LHCN-M2 (cell line): ENCODE measurements at regions not wholly inside any gene's neighbourhood (a gene's known extent, or its start where the extent isn't known, plus 50 kb on each side); places are given as distances from the start of the nearest gene placed in this dataset.

Source experiments
- DNase-seq: peaks from one replicate; pipeline ENCODE4 v3.0.0-alpha.2; 2012; ENCODE audit warnings: low read depth

DNA sequence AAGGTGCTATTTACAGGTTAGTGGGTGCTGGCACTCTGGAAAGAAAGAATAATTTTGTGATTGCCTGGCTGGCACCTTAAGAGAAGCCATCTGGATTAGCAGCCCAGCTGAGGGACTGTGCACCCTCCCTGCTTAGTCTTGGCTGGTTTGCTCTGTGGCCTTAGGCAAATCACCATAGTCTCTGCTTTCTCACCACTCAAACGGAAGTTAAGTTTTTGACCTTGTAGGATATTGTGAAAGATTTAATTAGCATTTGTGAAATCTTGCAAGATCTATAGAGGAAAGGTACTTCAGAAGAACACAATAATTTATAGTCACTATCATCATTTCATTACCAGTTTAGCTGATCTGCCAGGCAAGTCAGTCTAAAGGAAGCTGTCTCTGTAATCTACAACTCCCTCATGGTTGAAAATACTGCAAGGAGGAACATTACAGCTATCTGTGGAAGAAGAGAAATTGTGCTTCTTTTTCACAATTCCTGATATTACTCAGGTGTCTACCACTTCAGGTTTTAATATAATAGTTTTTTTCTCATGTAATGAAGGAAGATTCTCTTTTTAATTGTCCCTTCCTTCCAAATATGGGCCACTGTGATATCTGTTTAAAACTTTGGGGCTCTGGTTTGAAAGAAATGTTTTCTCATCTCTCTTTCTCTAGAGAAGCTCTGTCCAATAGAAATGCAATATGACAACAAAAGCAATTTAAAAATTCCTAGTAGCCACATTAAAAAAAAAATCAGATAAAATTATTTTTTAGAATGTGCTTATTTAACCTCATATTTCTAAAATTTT lies 219.6 kb downstream of the PTEN start:
- DNase-seq: no peak

DNA sequence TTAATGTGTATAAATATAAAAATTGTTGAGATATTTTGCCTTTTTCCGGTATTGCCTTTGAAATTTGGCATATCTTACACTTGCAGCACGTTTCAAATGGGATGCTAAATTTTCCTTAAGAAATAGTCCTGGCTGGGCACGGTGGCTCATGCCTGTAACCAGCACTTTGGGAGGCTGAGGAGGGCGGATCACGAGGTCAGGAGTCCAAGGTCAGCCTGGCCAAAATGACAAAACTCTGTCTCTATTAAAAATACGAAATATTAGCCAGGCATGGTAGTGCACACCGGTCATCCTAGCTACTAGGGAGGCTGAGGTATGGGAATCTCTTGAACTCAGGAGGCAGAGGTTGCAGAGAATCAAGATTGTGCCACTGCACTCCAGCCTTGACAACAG lies 220.2 kb downstream of the PTEN start:
- DNase-seq: no peak

DNA sequence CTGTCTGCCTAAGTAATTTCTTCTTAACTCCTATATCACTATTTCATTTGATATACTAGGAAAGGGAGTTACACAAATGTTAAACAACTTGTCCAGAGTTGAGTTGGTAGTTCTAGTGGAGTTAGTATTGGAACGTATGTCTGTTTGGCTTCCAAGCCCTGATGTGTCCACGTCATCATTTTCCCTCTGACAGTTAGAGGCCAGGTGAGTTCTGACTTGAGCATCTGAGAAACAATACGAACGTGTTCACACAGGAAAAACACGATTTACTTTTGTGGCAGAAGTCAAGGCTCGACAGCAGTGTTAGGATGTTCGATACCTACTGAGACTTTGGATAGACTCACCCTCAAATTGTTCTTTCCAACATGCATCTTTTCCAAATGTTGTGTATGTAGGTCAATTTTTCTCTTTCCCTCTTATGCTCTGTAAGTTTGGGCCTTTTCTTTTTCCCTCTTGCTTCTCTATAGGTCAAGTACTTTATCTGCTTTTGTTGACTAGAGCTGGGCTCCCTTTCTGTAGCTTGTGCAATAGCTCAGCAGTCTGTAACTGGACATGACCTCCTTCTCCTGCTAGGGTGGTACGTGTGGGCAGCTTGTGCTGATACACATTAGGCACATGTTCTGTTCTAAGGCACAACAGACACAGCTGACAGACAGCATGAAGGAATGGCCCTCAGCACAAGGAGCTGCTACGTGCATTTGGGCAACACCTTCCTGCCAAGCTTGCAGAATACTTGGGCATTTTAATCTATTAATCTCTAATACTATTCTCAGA lies 222.9 kb downstream of the PTEN start:
- DNase-seq: no peak

DNA sequence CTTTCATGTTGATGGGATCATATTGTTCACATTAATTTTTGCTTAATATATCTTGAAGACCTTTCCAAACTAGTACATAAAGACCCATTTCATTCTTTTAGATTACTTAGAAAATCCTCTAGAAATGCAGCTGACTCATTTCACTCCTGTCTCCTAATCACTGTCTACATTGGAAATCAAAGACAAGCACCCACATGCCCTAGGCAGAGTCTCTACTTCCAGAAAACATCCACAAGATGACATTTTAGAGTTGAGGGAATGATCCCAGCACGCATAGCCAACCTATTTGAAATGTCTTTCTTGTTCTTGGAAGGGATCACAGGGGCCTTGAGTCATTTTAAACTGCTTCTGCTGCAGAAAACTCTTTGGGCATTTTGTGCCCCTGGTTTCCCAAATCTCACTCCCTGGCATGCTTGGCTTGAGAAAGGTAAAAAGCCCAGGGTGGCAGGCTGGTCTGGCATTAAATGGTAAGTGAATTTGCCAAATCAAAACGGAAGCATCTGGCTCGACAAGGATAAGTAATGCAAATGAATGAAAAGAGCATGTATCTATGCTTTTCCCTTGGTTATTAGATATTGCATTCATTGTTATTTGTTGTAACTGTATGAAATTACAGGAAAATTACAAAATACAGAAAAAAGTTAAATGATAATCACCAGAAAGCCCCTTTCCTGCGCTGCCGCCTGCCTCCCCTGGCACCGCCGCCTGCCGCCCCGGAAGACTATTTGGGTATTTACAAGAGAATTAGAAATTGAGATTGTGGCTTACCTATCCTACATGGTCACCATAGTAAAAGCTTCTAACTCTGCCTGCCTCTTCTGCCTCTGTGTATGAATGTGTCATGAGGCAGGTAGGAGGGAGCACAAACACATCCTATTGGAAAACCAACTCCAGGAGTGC lies 225.3 kb downstream of the PTEN start:
- no peak for DNase-seq

DNA sequence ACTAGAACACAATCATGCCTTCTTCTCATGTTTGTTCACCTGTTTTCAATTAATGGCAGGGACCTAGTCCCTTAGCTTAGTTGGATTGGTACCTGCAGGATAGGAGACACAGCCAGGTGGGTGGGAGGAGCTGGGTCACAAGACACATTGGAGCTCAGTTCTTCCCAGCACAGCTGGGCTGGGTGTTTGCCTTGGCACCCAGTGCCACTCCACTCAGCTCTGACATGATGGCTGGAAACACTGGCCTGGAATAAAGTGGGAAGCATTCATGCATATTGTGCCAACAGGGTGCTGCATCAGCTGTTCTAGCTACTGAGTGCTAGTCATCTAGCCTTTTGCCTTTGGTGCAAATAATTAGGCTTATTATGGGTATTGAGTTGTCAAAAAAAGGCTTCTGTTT lies 226.1 kb downstream of the PTEN start:
- DNase-seq: no peak

DNA sequence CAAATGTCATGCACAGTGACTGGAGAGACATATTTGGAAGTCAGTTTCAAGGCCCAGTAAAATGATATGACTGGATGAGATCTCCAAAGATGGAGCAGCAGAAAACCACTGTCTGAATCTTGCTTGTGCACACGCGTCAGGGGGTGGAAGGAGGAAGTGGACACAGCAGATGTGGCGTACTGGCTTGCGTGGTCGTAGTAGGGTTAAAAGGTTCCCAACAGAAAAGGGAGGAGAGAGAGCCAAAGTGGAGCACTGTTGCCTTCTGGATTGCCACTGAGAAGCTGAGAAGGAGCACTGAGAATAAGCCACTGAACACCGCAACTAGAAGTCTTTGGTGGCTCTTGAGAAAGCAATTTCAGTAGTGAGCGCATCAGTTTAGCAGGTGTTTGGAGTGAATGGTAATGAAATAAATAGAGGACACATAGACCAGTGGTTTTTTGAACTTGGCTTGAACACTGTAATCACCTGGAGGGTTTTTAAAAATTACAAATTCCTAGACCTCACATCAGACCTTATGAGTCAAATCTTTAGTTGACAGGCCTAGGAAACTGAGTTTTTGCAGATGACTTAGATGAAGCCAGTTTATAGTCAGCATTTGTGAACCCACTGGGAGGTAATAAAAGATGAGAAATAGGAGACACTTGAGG lies 227.3 kb downstream of the PTEN start:
- no peak for DNase-seq

DNA sequence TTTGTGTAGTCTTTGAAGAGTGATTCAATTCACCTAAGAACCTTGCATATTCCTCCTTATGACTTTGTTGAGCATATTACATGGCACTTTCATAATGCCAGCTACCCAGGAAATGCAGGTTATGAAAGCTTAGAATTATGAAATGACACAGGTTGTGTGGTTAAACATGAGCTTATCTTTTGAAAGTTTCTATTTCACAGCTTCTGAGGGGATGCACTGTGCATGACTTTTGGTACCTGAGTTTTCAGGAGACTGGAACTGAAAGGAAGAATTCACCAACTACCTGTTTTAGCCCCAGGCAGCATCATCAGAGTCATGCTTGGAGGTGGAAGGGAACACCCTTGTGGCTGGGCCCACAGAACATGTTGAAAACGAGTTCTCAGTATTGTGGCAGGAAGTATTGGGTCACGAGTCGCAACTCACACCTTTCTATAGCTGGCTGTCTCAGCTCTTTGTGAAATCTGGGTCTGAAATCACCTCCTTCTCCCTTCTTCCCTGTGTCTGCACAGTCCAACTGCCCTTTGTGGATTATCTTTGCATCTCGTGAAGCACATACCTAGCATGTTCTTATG lies 228.2 kb downstream of the PTEN start:
- no peak for DNase-seq

DNA sequence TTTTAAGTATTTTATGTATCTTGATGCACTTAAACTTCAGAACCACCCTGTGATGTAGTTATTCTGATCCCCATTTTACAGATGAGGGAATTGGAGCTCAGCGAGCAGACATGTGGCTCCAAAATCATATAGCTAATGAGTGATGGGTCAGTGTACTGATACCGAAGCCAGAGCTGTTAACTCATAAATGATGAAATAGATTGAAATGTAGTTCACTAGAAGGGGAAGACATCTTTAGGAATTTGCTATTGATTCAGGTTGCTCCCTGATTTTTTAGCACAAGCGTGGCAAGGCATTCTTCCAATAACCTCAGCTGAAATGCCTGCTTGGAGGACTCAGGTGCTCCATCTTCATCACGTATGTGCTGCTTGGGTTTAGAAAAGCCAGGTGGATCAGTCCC lies 228.8 kb downstream of the PTEN start:
- no peak for DNase-seq

DNA sequence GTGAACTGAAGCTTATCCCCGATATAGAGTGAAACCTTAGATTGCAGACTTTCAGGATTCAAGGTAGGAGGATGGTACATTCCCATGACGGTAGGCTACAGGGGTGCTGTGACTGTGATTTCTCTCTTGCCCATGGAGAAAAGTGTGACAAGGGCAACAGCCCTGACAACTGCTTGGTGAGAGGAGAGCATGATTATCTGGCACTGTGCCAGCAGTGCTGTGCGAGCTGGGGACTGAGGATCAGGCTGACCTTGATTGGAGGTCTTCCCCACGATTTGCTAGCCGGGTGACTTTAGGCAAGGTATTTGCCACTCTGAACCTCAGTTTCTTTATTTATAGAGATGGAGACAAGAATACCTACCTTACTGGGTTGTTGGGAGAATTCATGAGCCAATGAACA lies 229.5 kb downstream of the PTEN start:
- no peak for DNase-seq

DNA sequence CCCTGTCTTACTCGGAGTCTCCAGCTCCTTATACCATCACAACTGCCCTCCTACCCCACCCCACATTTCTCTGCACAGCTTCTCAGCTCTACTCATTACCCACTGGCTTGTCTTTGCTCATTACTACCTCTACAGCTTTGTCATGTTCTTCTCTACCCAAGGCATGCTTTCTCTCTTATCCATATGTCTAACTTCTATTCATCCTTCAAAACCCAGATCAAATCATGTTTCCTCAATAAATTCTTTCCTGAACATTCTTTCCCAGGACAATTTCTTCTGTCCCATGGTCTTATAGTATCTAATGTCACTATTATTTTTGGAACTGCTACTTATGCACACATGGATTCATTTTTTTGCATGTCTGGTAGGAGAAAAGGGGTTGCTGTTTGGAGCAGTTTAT lies 231.4 kb downstream of the PTEN start:
- no peak for DNase-seq

DNA sequence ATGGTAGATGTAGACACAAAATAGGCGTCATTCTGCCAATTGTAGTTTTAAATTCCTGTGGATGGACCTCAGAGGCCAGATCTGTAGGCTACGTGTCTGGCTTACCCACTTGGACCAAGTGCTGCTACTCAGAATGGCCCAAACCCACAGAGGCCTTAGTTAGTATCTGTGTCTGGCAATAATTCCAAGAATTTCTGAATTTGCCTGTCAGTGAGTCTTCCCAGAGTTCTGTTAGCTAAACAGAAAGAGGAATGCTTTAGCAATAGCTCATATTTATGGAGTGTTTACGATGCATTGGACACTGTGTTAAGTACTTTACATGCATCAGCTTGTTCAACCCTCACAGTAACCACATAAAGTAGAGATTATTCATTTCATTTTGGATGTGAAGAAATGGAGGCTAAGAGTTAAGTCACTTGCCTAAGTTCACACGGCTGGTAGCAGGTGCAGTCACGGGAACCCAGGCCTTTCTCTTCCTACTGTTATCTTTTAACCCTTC lies 231.8 kb downstream of the PTEN start:
- peak; percentile 15 for DNase-seq

DNA sequence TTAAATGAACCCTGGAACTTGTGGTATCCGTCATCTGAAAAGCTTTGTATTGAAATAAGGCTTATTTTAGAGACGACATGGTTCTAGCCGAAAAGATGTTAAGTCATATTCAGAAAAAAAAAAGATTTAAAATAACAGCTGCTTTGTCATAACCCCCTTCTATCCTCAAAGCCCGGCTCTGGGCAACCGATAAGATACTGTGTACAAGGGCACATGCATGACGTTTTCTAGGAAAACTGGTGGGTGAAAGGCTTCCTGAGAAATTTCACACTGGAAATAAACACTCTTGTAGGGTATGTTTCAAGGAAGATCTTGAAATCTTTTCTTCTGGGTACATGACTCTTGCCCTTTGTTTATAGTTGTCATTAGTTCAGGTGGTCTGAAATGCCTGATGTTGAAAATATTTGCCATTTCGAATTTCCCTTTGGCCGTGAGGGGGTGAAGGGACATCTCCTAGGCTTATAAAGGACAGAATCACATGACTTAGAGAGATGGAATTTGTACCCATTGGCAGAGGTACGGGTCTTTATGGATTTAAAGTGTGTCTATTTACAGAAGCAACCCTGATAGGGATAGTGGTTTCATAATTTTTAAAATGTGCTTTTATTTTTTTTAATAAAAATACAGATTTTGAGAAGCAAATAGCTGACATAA lies 232.5 kb downstream of the PTEN start:
- no peak for DNase-seq

DNA sequence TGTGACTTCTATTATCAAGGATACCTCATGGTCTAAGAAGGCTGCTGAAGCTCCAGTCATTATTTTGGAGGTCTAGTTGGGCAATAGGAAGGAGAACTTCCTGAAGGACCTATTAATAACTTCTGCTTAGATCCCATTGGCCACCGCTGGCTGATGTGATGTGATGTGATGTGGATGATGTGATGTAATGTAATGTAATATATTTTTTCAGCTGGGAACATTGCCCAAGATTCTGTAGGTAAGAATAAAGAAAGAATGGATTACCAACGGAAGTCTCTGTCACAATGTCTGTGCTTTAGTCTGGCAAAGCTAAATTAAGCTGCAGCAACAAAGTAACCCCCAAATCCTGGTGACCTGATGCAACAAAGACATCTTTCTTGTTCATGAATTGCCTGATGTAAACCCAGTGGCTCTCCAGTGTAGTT lies 233.7 kb downstream of the PTEN start:
- no peak for DNase-seq

DNA sequence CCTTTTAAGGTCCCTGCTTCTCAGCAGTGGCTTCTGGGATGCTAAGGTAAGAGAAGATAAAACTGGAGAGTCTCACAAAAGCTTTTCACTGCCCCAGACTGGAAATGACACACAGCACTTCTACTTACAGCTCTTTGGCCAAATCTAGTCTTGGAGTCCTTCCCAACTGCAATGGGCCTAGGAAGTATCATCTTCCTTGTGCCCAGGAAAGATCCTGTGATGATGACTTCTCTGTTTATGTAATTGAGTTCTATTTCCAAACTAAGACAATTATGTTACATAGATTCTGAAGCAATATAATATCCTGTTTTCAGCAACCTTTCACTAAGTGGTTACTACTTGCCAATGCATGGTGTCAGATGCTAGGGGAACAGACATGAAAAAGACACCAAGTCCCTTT lies 234.1 kb downstream of the PTEN start:
- DNase-seq: no peak

DNA sequence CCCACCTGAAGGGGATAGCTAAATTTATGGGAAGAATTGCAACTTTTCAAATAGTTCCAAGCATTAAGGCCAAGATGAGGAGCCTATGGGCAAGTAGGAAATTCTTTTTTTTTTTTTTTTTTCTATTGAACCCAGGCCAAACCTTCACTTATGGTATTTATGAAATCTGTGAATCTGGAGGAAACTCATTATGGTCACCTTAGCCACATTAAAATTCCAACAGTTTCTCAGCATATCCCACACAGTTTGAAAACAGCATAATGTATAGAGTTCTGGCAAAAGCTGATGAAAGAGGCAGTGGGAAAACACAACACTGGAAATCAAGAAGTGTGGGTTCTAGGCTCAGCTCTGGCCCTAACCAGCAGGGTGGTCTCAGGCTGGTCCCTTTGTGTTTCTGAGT lies 236.9 kb downstream of the PTEN start:
- DNase-seq: no peak

DNA sequence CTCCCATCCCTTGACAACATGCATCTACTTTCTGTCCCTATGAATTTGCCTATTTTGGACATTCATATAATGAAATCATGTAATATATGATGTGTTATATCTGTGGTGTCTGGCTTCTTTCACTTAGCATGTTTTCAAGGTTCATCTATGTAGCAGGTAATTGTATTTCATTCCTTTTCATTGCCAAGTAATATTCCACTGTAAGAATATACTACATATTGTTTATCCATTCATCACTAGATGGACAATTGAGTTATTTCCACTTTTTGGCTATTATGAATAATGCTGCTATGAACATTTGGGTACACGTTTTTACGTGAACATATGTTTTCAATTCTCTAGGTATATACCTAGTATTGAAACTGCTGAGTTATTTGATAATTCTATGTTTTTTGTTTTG lies 238.2 kb downstream of the PTEN start:
- DNase-seq: no peak

DNA sequence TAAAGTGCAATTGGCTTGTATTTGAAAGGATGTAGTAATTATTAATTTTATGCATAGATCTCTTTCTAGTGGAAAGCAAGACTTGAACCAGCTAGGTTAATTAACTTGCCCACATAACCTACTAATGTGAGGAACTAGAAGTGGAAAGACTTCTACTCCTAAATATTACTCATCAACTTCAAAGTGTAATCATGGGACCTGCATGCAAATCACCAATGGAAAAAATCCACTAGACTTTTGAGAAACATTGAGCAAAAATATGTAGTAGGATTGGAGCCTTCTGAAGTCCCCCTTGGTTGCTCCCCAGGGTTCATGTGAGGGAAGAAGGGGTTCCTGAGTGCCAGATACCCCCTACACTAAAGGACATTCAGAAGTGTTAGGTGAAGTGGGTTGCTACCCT lies 240.2 kb downstream of the PTEN start:
- DNase-seq: no peak

DNA sequence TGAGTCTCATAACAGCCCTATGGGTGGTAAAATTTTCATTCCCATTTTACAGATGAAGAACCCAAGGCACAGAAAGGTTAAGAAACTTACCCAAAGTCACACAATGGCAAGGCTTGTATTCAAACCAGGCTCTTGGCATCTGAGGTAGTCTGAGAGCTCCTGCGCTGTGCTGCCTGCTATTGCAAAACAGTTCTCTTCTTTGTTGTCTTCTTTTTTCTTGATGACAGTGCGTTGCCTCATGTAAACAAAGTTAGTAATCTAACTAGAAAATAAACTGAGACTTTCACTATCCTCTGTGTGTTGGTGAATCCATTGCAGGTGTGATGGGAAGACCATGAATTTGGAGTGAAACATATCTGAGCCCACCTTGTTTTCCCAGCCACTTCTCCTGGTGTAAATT lies 240.8 kb downstream of the PTEN start:
- no peak for DNase-seq

DNA sequence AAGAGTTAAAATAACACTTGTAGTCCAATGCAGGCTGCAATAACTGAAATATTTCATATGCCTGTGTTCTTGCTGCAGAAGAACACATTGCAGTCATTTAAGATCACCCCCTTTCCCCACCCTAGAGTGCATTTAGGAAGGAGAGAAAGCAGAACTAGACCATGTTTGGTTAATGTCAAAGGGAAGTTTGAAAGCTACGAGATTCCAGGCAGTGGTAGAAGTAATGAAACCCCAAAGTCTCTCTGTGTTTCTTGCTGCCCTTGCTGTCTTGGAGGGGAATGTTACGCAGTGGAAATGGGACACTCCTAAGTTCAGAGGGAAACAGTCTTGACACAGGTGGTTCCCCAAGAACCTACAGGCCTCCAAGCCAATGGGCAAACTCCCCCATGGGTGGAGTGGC lies 242.9 kb downstream of the PTEN start:
- DNase-seq: no peak

DNA sequence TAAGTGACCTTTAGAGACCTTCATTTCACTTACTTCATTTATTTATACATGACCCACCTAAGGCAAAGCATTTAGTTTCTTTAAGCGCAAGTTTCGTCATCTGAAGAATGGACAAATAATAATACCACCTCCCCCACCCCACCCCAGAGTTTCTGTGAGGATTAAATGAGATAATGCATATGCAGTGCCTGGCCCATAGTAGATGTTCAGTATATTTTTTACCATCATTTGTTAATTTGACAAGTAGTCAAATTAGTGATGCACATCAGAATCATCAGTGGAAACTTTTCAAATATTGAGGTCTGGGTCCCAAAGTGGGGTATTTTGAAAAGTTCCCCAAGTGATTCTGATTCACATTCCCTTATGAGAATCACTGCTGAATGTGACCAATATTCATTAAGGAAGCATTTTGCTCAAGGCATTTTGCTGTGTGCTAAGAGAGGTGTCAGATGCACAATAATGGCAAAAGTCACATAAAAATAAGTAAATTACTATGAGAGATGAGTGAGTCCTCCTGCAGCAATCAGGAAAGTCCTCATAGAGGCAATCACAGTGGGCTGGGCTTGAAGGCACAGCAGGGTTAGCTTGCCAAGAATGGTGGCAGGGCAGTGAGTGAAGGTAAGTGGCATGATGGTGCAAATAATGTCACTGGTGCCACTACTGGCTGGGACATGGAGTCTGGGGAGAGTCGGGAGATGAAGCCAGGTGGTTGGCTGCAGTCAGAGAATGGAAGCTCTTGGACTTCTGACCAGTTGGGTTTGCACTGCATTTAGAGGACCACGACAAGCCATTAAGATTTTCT lies 244.1 kb downstream of the PTEN start:
- no peak for DNase-seq
